AG10803 (cell line): ENCODE measurements at regions not wholly inside any gene's neighbourhood (a gene's known extent, or its start where the extent isn't known, plus 50 kb on each side); places are given as distances from the start of the nearest gene placed in this dataset.

Experiments used
- DNase-seq: peaks from one replicate; pipeline ENCODE4 v3.0.0; 2010; ENCODE audit warnings: low read depth
- H3K4me3 ChIP-seq: 2 replicates; pipeline ENCODE4 v1.5.1; 2011; ENCODE audit warnings: mild to moderate bottlenecking, low read length, control low read depth
- TF ChIP-seq, protein P1 (sequence below): conservative IDR thresholded peaks from 2 replicates; pipeline ENCODE4 v1.5.1; 2011; ENCODE audit warnings: mild to moderate bottlenecking, low read length, control low read depth, inconsistent platforms

DNA sequence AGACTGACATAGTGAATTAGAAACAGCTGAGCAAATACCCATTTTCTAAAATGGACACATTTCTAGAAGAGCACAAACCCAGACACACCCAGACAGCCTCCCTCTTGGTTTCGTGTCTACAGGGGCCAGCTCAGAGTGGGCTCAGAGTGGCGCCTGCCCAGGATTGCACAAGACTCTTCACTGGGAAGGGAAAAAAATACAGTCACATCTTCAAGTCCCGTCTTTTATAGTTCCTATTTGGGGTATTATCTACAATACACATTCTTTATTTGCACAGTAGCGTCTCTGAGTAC is 246.1 kb upstream of the AFDN start:
- no peak overlapping the region for H3K4me3 ChIP-seq
- no peak for DNase-seq
- TF ChIP-seq, protein P1, sequence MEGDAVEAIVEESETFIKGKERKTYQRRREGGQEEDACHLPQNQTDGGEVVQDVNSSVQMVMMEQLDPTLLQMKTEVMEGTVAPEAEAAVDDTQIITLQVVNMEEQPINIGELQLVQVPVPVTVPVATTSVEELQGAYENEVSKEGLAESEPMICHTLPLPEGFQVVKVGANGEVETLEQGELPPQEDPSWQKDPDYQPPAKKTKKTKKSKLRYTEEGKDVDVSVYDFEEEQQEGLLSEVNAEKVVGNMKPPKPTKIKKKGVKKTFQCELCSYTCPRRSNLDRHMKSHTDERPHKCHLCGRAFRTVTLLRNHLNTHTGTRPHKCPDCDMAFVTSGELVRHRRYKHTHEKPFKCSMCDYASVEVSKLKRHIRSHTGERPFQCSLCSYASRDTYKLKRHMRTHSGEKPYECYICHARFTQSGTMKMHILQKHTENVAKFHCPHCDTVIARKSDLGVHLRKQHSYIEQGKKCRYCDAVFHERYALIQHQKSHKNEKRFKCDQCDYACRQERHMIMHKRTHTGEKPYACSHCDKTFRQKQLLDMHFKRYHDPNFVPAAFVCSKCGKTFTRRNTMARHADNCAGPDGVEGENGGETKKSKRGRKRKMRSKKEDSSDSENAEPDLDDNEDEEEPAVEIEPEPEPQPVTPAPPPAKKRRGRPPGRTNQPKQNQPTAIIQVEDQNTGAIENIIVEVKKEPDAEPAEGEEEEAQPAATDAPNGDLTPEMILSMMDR, result no peak

DNA sequence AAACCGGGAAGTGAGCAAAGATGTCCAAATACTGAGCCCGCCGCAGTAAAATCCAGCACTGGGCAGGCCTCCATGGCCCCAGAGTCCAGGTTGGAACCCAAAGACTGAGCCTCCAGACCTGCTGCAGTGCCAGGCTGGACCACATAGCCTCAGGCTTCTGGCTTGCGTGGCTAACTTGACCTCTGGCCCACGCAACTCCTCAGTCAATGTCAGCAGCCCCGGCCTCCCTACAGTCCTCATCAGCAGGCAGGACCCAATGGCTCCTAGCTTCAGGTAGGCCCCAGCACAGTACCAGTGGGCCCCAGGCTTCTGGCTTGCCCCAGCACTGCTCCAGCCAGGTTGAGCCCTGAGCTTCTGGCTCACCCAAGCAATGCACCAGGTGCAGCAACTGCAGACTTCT is 245.1 kb upstream of the AFDN start:
- TF ChIP-seq, protein P1, result no peak
- no peak overlapping the region for H3K4me3 ChIP-seq
- no peak for DNase-seq

DNA sequence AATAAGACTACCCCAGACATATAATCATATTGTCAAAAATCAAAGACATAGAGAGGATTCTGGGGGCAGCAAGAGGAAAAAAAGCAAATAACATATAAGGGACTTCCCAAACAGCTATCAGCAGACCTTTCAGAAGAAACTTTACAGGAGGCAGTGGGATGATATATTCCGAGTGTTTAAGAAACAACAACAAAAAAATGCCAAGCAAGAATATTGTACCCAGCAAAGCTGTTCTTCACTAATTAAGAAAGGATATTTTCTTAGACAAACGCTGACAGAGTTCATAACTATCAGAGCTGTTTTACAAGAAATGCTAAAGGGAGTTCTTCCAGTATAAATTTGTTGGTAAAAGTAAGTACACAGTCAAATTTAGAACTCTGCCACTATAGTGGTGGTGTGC is 243.3 kb upstream of the AFDN start:
- TF ChIP-seq, protein P1, result no peak

DNA sequence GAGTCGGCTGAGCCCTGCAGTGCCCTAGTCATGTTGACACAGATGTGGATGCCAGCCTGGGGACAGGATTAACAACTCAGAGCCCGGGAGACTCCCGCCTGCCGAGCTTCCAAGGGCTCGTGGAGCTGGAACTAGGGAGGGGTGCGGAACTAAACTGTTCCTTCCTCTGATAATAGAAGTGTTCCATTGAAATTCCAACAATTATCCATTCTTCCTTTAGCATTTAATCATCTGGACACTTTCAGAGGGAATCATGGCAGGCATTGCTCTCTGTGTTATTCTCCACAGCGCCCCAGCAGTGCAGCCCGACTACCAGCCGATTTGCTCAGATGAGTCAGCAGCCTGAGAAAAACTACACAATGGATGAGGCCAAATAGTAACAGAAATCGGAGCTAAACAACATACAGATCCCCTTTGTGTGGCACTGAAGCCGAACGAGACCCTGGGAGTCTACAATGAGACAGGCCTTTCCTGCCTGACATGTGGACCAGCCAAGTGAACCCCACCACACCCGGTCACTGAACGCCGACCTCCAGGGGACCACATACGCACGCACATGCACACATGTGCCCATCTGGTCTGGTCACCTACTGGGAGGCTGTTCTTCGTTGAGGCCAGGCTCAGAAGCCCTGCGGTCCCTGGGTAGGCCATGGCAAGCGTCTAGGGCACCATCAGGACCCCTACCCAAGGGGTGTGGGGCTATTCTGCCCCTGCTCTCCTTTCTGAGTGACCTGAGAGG is 238.4 kb upstream of the AFDN start:
- TF ChIP-seq, protein P1, result no peak
- no peak overlapping the region for H3K4me3 ChIP-seq
- no peak for DNase-seq

More for the DNA sequence above, 243.3 kb upstream of the AFDN start:
- no peak for DNase-seq
- H3K4me3 ChIP-seq, result no peak overlapping the region

DNA sequence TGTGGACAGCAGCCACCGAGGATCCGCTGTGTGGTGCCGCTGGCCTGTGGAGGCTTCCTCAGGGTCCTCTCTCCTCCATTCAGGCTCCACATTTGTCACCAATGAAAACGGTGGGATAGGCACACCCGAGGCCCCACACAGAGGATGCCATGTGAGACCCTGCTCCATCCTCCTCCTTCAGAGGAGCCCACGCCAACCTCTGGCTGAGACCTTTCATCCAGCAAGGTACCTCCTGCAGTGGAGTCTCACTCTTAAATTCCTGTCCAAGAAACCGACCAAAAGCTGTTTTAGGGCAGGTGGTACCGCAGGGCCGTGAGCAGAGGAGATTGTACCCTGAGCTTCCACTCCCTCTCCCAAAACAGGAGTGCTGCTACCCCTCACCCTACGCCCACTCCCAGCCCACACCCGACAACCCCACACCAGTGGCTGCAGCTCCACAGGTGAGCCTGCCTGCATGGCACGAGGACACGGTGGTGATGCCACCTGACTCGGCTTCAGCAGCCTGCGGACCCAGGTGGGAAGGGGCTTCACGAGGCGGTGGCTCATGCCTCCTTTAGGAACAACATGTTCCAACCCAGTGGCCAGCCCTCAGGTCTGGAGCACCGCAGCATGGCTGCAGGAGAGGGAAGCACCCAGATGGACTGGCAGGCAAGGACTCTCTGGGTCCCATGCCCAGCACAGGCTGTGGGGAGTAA is 237.6 kb upstream of the AFDN start:
- DNase-seq, result no peak
- TF ChIP-seq, protein P1, result no peak
- no peak overlapping the region for H3K4me3 ChIP-seq

DNA sequence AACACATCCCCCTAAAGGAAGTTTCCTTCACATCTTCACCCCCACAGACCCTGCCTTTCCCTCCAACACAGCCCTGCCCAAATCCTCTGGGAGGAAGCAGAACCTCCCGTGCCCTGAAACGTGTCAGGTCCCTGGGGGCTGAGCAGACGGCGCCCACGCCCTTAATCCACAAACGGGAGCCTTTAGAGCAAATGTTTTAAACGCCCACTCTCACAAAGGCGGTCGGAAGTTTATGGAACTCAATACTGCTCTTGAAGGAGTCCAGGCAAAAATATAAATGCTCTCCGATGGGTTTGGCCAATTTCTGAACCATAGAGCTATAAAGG is 237.1 kb upstream of the AFDN start:
- no peak for DNase-seq
- no peak overlapping the region for H3K4me3 ChIP-seq
- TF ChIP-seq, protein P1, result no peak

DNA sequence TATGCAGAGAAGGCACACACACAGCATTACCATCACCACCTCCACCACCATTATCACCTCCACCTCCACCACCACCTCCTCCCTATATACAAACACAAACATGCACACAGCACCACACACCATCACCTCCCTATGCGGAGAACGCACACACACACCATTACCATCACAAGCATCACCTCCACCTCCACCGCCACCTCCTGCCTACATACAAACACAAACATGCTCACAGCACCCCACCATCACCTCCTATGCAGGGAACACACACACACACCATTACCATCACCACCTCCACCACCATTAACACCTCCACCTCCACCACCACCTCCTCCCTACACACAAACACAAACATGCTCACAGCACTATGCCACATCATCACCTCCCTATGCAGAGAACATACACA is 236.5 kb upstream of the AFDN start:
- no peak overlapping the region for H3K4me3 ChIP-seq
- TF ChIP-seq, protein P1, result no peak
- DNase-seq, result no peak
